SK-N-SH (cell line): ENCODE measurements at regions not wholly inside any gene's neighbourhood (a gene's known extent, or its start where the extent isn't known, plus 50 kb on each side); places are given as distances from the start of the nearest gene placed in this dataset.

Source experiments
- CHD2 ChIP-seq: fragments of 150-350 bp; IDR thresholded peaks from 2 replicates; pipeline ENCODE4 v1.6.1; 2018; ENCODE audit warnings: low read length; ENCODE audit not compliant: partially characterized antibody
- CTCF ChIP-seq: fragments of 200-600 bp; sonication (generic); IDR thresholded peaks from 2 replicates; pipeline ENCODE4 v1.6.1; 2017; ENCODE audit warnings: antibody characterized with exemption, mild to moderate bottlenecking, moderate library complexity
- JUND ChIP-seq: IDR thresholded peaks from 2 replicates; pipeline ENCODE4 v1.4.0; 2012
- TAF1 ChIP-seq: IDR thresholded peaks from 2 replicates; pipeline ENCODE4 v1.6.1; 2012; ENCODE audit warnings: low read depth, mild to moderate bottlenecking, low read length, moderate library complexity, borderline replicate concordance
- TEAD4 ChIP-seq: IDR thresholded peaks from 2 replicates; pipeline ENCODE4 v1.4.0; 2012; ENCODE audit warnings: mild to moderate bottlenecking, borderline replicate concordance; ENCODE audit not compliant: insufficient read depth

GRCh38 chr2:186429104-186429503 lies 57.0 kb upstream of the ZC3H15 start:
- no peak for TF ChIP-seq TAF1
- no peak for TF ChIP-seq JUND
- no peak for TF ChIP-seq CTCF
- TF ChIP-seq CHD2, result no peak
- no peak for TF ChIP-seq TEAD4
